AG20443 (cell line): ENCODE measurements at regions not wholly inside any gene's neighbourhood (a gene's known extent, or its start where the extent isn't known, plus 50 kb on each side); places are given as distances from the start of the nearest gene placed in this dataset.
A peak's percentile ranks its signal among the peaks of the same experiment; 100 is the strongest.
"Not testable (repeated sequence)": the region's sequence is repeated elsewhere in the genome, so short reads cannot be mapped to it uniquely, and the experiment has no call there.

ENCODE experiments used
- DNase-seq: peaks from one replicate; pipeline ENCODE4 v3.0.0; 2012; ENCODE audit warnings: low spot score, mixed read lengths

GRCh38 chr15:99823346-99823745 lies 90.1 kb upstream of the LYSMD4 start:
- no peak for DNase-seq

GRCh38 chr15:99819981-99820718 lies 86.9 kb upstream of the LYSMD4 start:
- no peak for DNase-seq

GRCh38 chr15:99818872-99819271 lies 85.6 kb upstream of the LYSMD4 start:
- DNase-seq: no peak

- not testable (repeated sequence) for DNase-seq
Observed at GRCh38 chr15:99816862-99817261, 83.6 kb upstream of the LYSMD4 start.

- not testable (repeated sequence) for DNase-seq
Observed at GRCh38 chr15:99810663-99811062, 77.4 kb upstream of the LYSMD4 start.

GRCh38 chr15:99799854-99800250 lies 66.6 kb upstream of the LYSMD4 start:
- not testable (repeated sequence) for DNase-seq

GRCh38 chr15:99799182-99799853 lies 66.1 kb upstream of the LYSMD4 start:
- DNase-seq: not testable (repeated sequence)

GRCh38 chr15:99796940-99797870 lies 64.0 kb upstream of the LYSMD4 start:
- not testable (repeated sequence) for DNase-seq

GRCh38 chr15:99791881-99792807 lies 58.9 kb upstream of the LYSMD4 start:
- DNase-seq: not testable (repeated sequence)

- DNase-seq: peak; percentile 22
Observed at GRCh38 chr15:99790751-99791150, 57.5 kb upstream of the LYSMD4 start.

- no peak for DNase-seq
Observed at GRCh38 chr15:99788156-99788555, 54.9 kb upstream of the LYSMD4 start.

- not testable (repeated sequence) for DNase-seq
Observed at GRCh38 chr15:99784800-99785199, 51.6 kb upstream of the LYSMD4 start.

GRCh38 chr15:99783918-99784619 lies 50.8 kb upstream of the LYSMD4 start:
- not testable (repeated sequence) for DNase-seq
